ENCODE measurements at regions not wholly inside any gene's neighbourhood (a gene's known extent, or its start where the extent isn't known, plus 50 kb on each side); places are given as distances from the start of the nearest gene placed in this dataset.

GRCh38 chr10:2982146-2982545 lies 85.2 kb upstream of the PFKP start:
- no peak for TF ChIP-seq CTCF (IDR thresholded peaks at IDR 0.05)
- no peak for TF ChIP-seq POLR2A (IDR thresholded peaks at IDR 0.05)
